Activated T-cell treated with anti-CD3 and anti-CD28 coated beads for 1 hour (primary cell): ENCODE measurements at regions not wholly inside any gene's neighbourhood (a gene's known extent, or its start where the extent isn't known, plus 50 kb on each side); places are given as distances from the start of the nearest gene placed in this dataset.
"Not testable (repeated sequence)": the region's sequence is repeated elsewhere in the genome, so short reads cannot be mapped to it uniquely, and the experiment has no call there.

Experiments used
- DNase-seq: peaks from one replicate; pipeline ENCODE4 v3.0.0-alpha.2; 2020; ENCODE audit warnings: low read depth

- DNase-seq = no peak
Measured at GRCh38 chr10:121276046-121276445, 322.2 kb downstream of the FGFR2 start.

GRCh38 chr10:121276822-121277221, 321.4 kb downstream of the FGFR2 start:
- DNase-seq = no peak

- DNase-seq = not testable (repeated sequence)
Measured at GRCh38 chr10:121278386-121278785, 319.9 kb downstream of the FGFR2 start.

- DNase-seq = no peak
Measured at GRCh38 chr10:121281576-121281975, 316.7 kb downstream of the FGFR2 start.

GRCh38 chr10:121282264-121282663, 316.0 kb downstream of the FGFR2 start:
- DNase-seq = no peak

- DNase-seq = no peak
Measured at GRCh38 chr10:121282797-121283515, 315.3 kb downstream of the FGFR2 start.

- no peak for DNase-seq
Measured at GRCh38 chr10:121284936-121285335, 313.3 kb downstream of the FGFR2 start.

- no peak for DNase-seq
Measured at GRCh38 chr10:121285406-121286196, 312.6 kb downstream of the FGFR2 start.

GRCh38 chr10:121288011-121288410, 310.2 kb downstream of the FGFR2 start:
- DNase-seq = no peak

- DNase-seq = no peak
Measured at GRCh38 chr10:121288864-121289661, 309.2 kb downstream of the FGFR2 start.

GRCh38 chr10:121289800-121290199, 308.4 kb downstream of the FGFR2 start:
- no peak for DNase-seq

GRCh38 chr10:121290674-121291073, 307.6 kb downstream of the FGFR2 start:
- DNase-seq = no peak

- no peak for DNase-seq
Measured at GRCh38 chr10:121291376-121291775, 306.9 kb downstream of the FGFR2 start.

GRCh38 chr10:121291823-121292222, 306.4 kb downstream of the FGFR2 start:
- DNase-seq = no peak

- no peak for DNase-seq
Measured at GRCh38 chr10:121292321-121292720, 305.9 kb downstream of the FGFR2 start.

GRCh38 chr10:121293110-121293509, 305.1 kb downstream of the FGFR2 start:
- no peak for DNase-seq

GRCh38 chr10:121294630-121295029, 303.6 kb downstream of the FGFR2 start:
- no peak for DNase-seq

GRCh38 chr10:121296378-121296777, 301.9 kb downstream of the FGFR2 start:
- DNase-seq = no peak

- no peak for DNase-seq
Measured at GRCh38 chr10:121296881-121297585, 301.2 kb downstream of the FGFR2 start.

GRCh38 chr10:121300723-121301122, 297.5 kb downstream of the FGFR2 start:
- no peak for DNase-seq

- DNase-seq = no peak
Measured at GRCh38 chr10:121302541-121303180, 295.6 kb downstream of the FGFR2 start.
